Natural killer cell treated with Interleukin-12 subunit alpha and Interleukin-12 subunit beta and Interleukin-15 and Interleukin-18, amount 100 ng/mL, for 72 hours (primary cell): ENCODE measurements at regions not wholly inside any gene's neighbourhood (a gene's known extent, or its start where the extent isn't known, plus 50 kb on each side); places are given as distances from the start of the nearest gene placed in this dataset.
"Not testable (repeated sequence)": the region's sequence is repeated elsewhere in the genome, so short reads cannot be mapped to it uniquely, and the experiment has no call there.

Experiments
- ATAC-seq, 2 donors: fragments of 150-1000 bp; cut with Tn5 transposase in 1 of 2; sonication (Bioruptor Pico), chemical (Tn5 transposase) in 1 of 2; 2 replicates each; pipeline ENCODE4 v1.10.0; 2021
- DNase-seq: peaks from one replicate; pipeline ENCODE4 v3.0.0; 2022; ENCODE audit warnings: low spot score
- H3K27ac Mint-ChIP-seq, 2 donors: 1 replicate in 1 of 2; 2 replicates in 1 of 2; pipeline ENCODE4 v1.8.0; 2022; ENCODE audit warnings: mixed read lengths in 2 of 2, mild to moderate bottlenecking in 1 of 2, moderate library complexity in 1 of 2
- H3K27me3 Mint-ChIP-seq, 2 donors: 1 replicate in 1 of 2; 2 replicates in 1 of 2; pipeline ENCODE4 v1.8.0; 2022; ENCODE audit warnings: mixed read lengths in 2 of 2
- H3K36me3 Mint-ChIP-seq: one replicate; pipeline ENCODE4 v1.8.0; 2022; ENCODE audit warnings: mixed read lengths
- H3K4me1 Mint-ChIP-seq, 2 donors: 1 replicate in 1 of 2; 2 replicates in 1 of 2; pipeline ENCODE4 v1.8.0; 2022; ENCODE audit warnings: low read depth in 2 of 2, mixed read lengths in 2 of 2, mild to moderate bottlenecking in 1 of 2
- H3K4me3 Mint-ChIP-seq: one replicate; pipeline ENCODE4 v1.8.0; 2022; ENCODE audit warnings: mixed read lengths
- H3K9me3 Mint-ChIP-seq: 2 replicates; pipeline ENCODE4 v1.8.0; 2022; ENCODE audit warnings: mixed read lengths

- Mint-ChIP-seq H3K9me3 (no peaks in the 10 kb centered on the region), H3K36me3 (no peaks in the 10 kb centered on the region), H3K27ac (no peak overlapping the region), H3K27me3 (peaks cover 0 to 10% of the 10 kb centered on the region in 2 donors), H3K4me1 (peaks cover 0 to 4% of the 10 kb centered on the region in 2 donors), H3K4me3 (no peak overlapping the region)
- DNase-seq (peak; percentile 8), ATAC-seq (no peak)
Observed at GRCh38 chr2:239554766-239555570, 154.1 kb upstream of the HDAC4 start.

- DNase-seq (peak; percentile 40), ATAC-seq (no peak)
- Mint-ChIP-seq H3K27ac (no peak overlapping the region), H3K4me3 (no peak overlapping the region), H3K36me3 (no peaks in the 10 kb centered on the region), H3K4me1 (peaks cover 0 to 8% of the 10 kb centered on the region in 2 donors), H3K27me3 (peaks cover 0 to 12% of the 10 kb centered on the region in 2 donors), H3K9me3 (no peaks in the 10 kb centered on the region)
Observed at GRCh38 chr2:239553376-239554000, 152.7 kb upstream of the HDAC4 start.

- Mint-ChIP-seq H3K4me1 (peaks cover 0 to 8% of the 10 kb centered on the region in 2 donors), H3K27ac (no peak overlapping the region), H3K27me3 (peaks cover 0 to 12% of the 10 kb centered on the region in 2 donors), H3K4me3 (no peak overlapping the region), H3K9me3 (no peaks in the 10 kb centered on the region), H3K36me3 (no peaks in the 10 kb centered on the region)
- ATAC-seq = no peak
- DNase-seq = peak; percentile 58
Observed at GRCh38 chr2:239552213-239552926, 151.6 kb upstream of the HDAC4 start.

GRCh38 chr2:239551206-239551605 lies 150.4 kb upstream of the HDAC4 start:
- DNase-seq (no peak), ATAC-seq (no peak)
- H3K27me3 Mint-ChIP-seq = peaks cover 0 to 12% of the 10 kb centered on the region in 2 donors
- no peak overlapping the region for H3K4me3 Mint-ChIP-seq
- no peaks in the 10 kb centered on the region for H3K9me3 Mint-ChIP-seq
- no peak overlapping the region for H3K27ac Mint-ChIP-seq
- H3K4me1 Mint-ChIP-seq = peaks cover under 1 to 9% of the 10 kb centered on the region in 2 donors
- no peaks in the 10 kb centered on the region for H3K36me3 Mint-ChIP-seq

- peaks cover 0 to 12% of the 10 kb centered on the region in 2 donors for H3K27me3 Mint-ChIP-seq
- no peaks in the 10 kb centered on the region for H3K9me3 Mint-ChIP-seq
- H3K27ac Mint-ChIP-seq = no peak overlapping the region
- no peak for ATAC-seq
- H3K4me1 Mint-ChIP-seq = peaks cover 9 to 18% of the 10 kb centered on the region in 2 donors
- no peak overlapping the region for H3K4me3 Mint-ChIP-seq
- DNase-seq = no peak
- no peaks in the 10 kb centered on the region for H3K36me3 Mint-ChIP-seq
Observed at GRCh38 chr2:239550357-239550756, 149.5 kb upstream of the HDAC4 start.

- Mint-ChIP-seq H3K27me3 (peaks cover 0 to 12% of the 10 kb centered on the region in 2 donors), H3K4me1 (peaks cover 15 to 23% of the 10 kb centered on the region in 2 donors), H3K36me3 (no peaks in the 10 kb centered on the region), H3K4me3 (no peak overlapping the region), H3K27ac (no peak overlapping the region), H3K9me3 (no peaks in the 10 kb centered on the region)
- peak; percentile 41 for DNase-seq
- no peak for ATAC-seq
Observed at GRCh38 chr2:239549711-239550255, 149.0 kb upstream of the HDAC4 start.

GRCh38 chr2:239548965-239549595 lies 148.3 kb upstream of the HDAC4 start:
- Mint-ChIP-seq H3K4me1 (peaks cover 19 to 27% of the 10 kb centered on the region in 2 donors), H3K27ac (no peak overlapping the region), H3K36me3 (no peaks in the 10 kb centered on the region), H3K9me3 (no peaks in the 10 kb centered on the region), H3K27me3 (peaks cover 0 to 9% of the 10 kb centered on the region in 2 donors), H3K4me3 (no peak overlapping the region)
- ATAC-seq (no peak), DNase-seq (peak; percentile 31)

- H3K9me3 Mint-ChIP-seq = no peaks in the 10 kb centered on the region
- peaks cover 19 to 31% of the 10 kb centered on the region in 2 donors for H3K4me1 Mint-ChIP-seq
- ATAC-seq (peak in 1 of 2 donors; percentile 60), DNase-seq (peak; percentile 53)
- no peaks in the 10 kb centered on the region for H3K36me3 Mint-ChIP-seq
- no peak overlapping the region for H3K4me3 Mint-ChIP-seq
- no peak overlapping the region for H3K27ac Mint-ChIP-seq
- peaks cover 0 to 6% of the 10 kb centered on the region in 2 donors for H3K27me3 Mint-ChIP-seq
Observed at GRCh38 chr2:239548451-239548871, 147.6 kb upstream of the HDAC4 start.

- not testable (repeated sequence) for H3K9me3 Mint-ChIP-seq, H3K4me3 Mint-ChIP-seq, H3K27ac Mint-ChIP-seq, ATAC-seq, DNase-seq, H3K36me3 Mint-ChIP-seq
- H3K27me3 Mint-ChIP-seq = peaks cover 0 to 10% of the 10 kb centered on the region in 2 donors
- H3K4me1 Mint-ChIP-seq = peaks cover 19 to 27% of the 10 kb centered on the region in 2 donors
Observed at GRCh38 chr2:239547140-239547539, 146.3 kb upstream of the HDAC4 start.

GRCh38 chr2:239546541-239546940 lies 145.7 kb upstream of the HDAC4 start:
- H3K9me3 Mint-ChIP-seq = no peaks in the 10 kb centered on the region
- peaks cover 19 to 27% of the 10 kb centered on the region in 2 donors for H3K4me1 Mint-ChIP-seq
- ATAC-seq = no peak
- DNase-seq = no peak
- H3K27me3 Mint-ChIP-seq = peaks cover 4 to 10% of the 10 kb centered on the region in 2 donors
- no peaks in the 10 kb centered on the region for H3K36me3 Mint-ChIP-seq
- no peak overlapping the region for H3K4me3 Mint-ChIP-seq
- H3K27ac Mint-ChIP-seq = peak overlapping the region; percentile 66 to 79

- H3K4me3 Mint-ChIP-seq = peak overlapping the region; percentile 15
- no peak for ATAC-seq
- peaks cover 5 to 10% of the 10 kb centered on the region in 2 donors for H3K27me3 Mint-ChIP-seq
- DNase-seq = peak; percentile 15
- H3K27ac Mint-ChIP-seq = peak overlapping the region; percentile 66 to 79
- no peaks in the 10 kb centered on the region for H3K36me3 Mint-ChIP-seq
- H3K9me3 Mint-ChIP-seq = no peaks in the 10 kb centered on the region
- H3K4me1 Mint-ChIP-seq = peaks cover 19 to 27% of the 10 kb centered on the region in 2 donors
Observed at GRCh38 chr2:239545741-239546392, 145.0 kb upstream of the HDAC4 start.

GRCh38 chr2:239544918-239545465 lies 144.2 kb upstream of the HDAC4 start:
- peaks cover 19 to 27% of the 10 kb centered on the region in 2 donors for H3K4me1 Mint-ChIP-seq
- ATAC-seq (peak; percentile 91 to 94), DNase-seq (peak; percentile 84)
- H3K4me3 Mint-ChIP-seq = peak overlapping the region; percentile 59
- H3K9me3 Mint-ChIP-seq = no peaks in the 10 kb centered on the region
- H3K27me3 Mint-ChIP-seq = peaks cover 5 to 12% of the 10 kb centered on the region in 2 donors
- peak overlapping the region; percentile 66 to 79 for H3K27ac Mint-ChIP-seq
- no peaks in the 10 kb centered on the region for H3K36me3 Mint-ChIP-seq
